RWPE1 (cell line): ENCODE measurements at regions not wholly inside any gene's neighbourhood (a gene's known extent, or its start where the extent isn't known, plus 50 kb on each side); places are given as distances from the start of the nearest gene placed in this dataset.

ENCODE experiments used
- CTCF ChIA-PET: fragments of 350-600 bp; sonication (Branson Sonifier 250); formaldehyde crosslinking; extraction: SDS; loops from one replicate; lab custom pipeline; 2021; lab: Yijun Ruan, JAX
- POLR2A ChIA-PET: fragments of 400-600 bp; formaldehyde crosslinking; extraction: SDS; loops from one replicate; lab custom pipeline; 2020; ENCODE audit warnings: antibody characterized with exemption; ENCODE audit not compliant: low non-redundant PET; lab: Yijun Ruan, JAX
- DNase-seq: peaks from one replicate; pipeline ENCODE4 v3.0.0; 2012; ENCODE audit warnings: low spot score
- H3K27ac ChIP-seq: fragments of 450-650 bp; 2 replicates; pipeline ENCODE4 v1.5.1; 2017
- TF ChIP-seq, protein P1 (sequence below): fragments of 450-650 bp; conservative IDR thresholded peaks from 2 replicates; pipeline ENCODE4 v1.5.1; 2017; ENCODE audit warnings: low read depth, mild to moderate bottlenecking

- POLR2A ChIA-PET, result no interaction called here
- no peak overlapping the region for H3K27ac ChIP-seq
- TF ChIP-seq, protein P1, sequence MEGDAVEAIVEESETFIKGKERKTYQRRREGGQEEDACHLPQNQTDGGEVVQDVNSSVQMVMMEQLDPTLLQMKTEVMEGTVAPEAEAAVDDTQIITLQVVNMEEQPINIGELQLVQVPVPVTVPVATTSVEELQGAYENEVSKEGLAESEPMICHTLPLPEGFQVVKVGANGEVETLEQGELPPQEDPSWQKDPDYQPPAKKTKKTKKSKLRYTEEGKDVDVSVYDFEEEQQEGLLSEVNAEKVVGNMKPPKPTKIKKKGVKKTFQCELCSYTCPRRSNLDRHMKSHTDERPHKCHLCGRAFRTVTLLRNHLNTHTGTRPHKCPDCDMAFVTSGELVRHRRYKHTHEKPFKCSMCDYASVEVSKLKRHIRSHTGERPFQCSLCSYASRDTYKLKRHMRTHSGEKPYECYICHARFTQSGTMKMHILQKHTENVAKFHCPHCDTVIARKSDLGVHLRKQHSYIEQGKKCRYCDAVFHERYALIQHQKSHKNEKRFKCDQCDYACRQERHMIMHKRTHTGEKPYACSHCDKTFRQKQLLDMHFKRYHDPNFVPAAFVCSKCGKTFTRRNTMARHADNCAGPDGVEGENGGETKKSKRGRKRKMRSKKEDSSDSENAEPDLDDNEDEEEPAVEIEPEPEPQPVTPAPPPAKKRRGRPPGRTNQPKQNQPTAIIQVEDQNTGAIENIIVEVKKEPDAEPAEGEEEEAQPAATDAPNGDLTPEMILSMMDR, result no peak
- DNase-seq, result no peak
- CTCF ChIA-PET, result no interaction called here
Observed at GRCh38 chr6:56765494-56765893, 122.8 kb upstream of the DST start.

- POLR2A ChIA-PET, result no interaction called here
- CTCF ChIA-PET, result interaction anchor here (0.7 to 0.9 kb wide), 2 partner anchors 77 to 114 kb away, joined by 3 read pairs; no protein-coding TSS in a partner anchor
- TF ChIP-seq, protein P1, result peak; percentile 50
- no peak overlapping the region for H3K27ac ChIP-seq
- no peak for DNase-seq
Observed at GRCh38 chr6:56764081-56764566, 121.4 kb upstream of the DST start.

GRCh38 chr6:56761651-56762050 lies 119.0 kb upstream of the DST start:
- ChIA-PET CTCF (no interaction called here), POLR2A (no interaction called here)
- no peak overlapping the region for H3K27ac ChIP-seq
- TF ChIP-seq, protein P1, result no peak
- no peak for DNase-seq

GRCh38 chr6:56760842-56761241 lies 118.2 kb upstream of the DST start:
- DNase-seq, result no peak
- CTCF ChIA-PET, result interaction anchor here (0.6 kb wide), 1 partner anchor 1673 kb away, joined by 3 read pairs; no protein-coding TSS in a partner anchor
- TF ChIP-seq, protein P1, result no peak
- POLR2A ChIA-PET, result no interaction called here
- H3K27ac ChIP-seq, result peak overlapping the region; percentile 31; the same call in 1 of the 2 replicates

GRCh38 chr6:56759521-56759920 lies 116.8 kb upstream of the DST start:
- CTCF ChIA-PET, result interaction anchor here (0.6 kb wide), 2 partner anchors 36 to 45 kb away, joined by 3 to 5 read pairs; no protein-coding TSS in a partner anchor
- H3K27ac ChIP-seq, result no peak overlapping the region
- POLR2A ChIA-PET, result no interaction called here
- TF ChIP-seq, protein P1, result no peak
- no peak for DNase-seq

GRCh38 chr6:56758553-56758952 lies 115.9 kb upstream of the DST start:
- POLR2A ChIA-PET, result no interaction called here
- H3K27ac ChIP-seq, result no peak overlapping the region
- TF ChIP-seq, protein P1, result no peak
- no peak for DNase-seq
- CTCF ChIA-PET, result interaction anchor here (0.9 to 1.6 kb wide), 2 partner anchors 92 to 127 kb away, joined by 3 to 4 read pairs; no protein-coding TSS in a partner anchor
